Pancreas (tissue), 10 donors: ENCODE measurements at regions not wholly inside any gene's neighbourhood (a gene's known extent, or its start where the extent isn't known, plus 50 kb on each side); places are given as distances from the start of the nearest gene placed in this dataset.
A peak's percentile ranks its signal among the peaks of the same experiment; 100 is the strongest.

ENCODE experiments used
- ATAC-seq, 4 donors: fragments of 200-7000 bp; cut with Tn5 transposase; one replicate each; pipeline versions ENCODE4 v1.8.0 to v1.9.1; 2020; ENCODE audit warnings: mild to moderate bottlenecking in 4 of 4, moderate library complexity in 4 of 4
- DNase-seq, 6 donors: peaks; one replicate each; pipeline ENCODE4 v3.0.0-alpha.2; 2020
- FAIRE-seq: peaks from 2 replicates; lab custom pipeline; 2012; peaks lifted over from hg19 to GRCh38; lab: Jason Lieb, UNC
- H3K27ac ChIP-seq, 4 donors: fragments of 200-600 bp; sonication (generic); 1 replicate in 3 of 4; 2 replicates in 1 of 4; pipeline versions ENCODE4 v1.5.0 to v1.8.0; 2020
- H3K27me3 ChIP-seq, 4 donors: fragments of 200-600 bp; one replicate each; pipeline ENCODE4 v1.8.0; 2021
- H3K36me3 ChIP-seq, 3 donors: fragments of 200-600 bp; sonication (generic) in 1 of 3; one replicate each; pipeline versions ENCODE4 v1.5.0 to v1.8.0; 2020 to 2021
- H3K4me1 ChIP-seq, 3 donors: fragments of 200-600 bp; one replicate each; pipeline ENCODE4 v1.8.0; 2021
- H3K4me3 ChIP-seq, 4 donors: fragments of 200-600 bp; sonication (generic) in 2 of 4; one replicate each; pipeline versions ENCODE4 v1.5.0 to v1.8.0; 2020 to 2021
- H3K9me3 ChIP-seq, 4 donors: fragments of 200-600 bp; one replicate each; pipeline ENCODE4 v1.8.0; 2021
- CTCF ChIP-seq, 4 donors: fragments of 200-600 bp; sonication (generic) in 3 of 4; IDR thresholded peaks; one replicate each; pipeline versions ENCODE4 v1.5.0 to v1.8.0; 2021; ENCODE audit warnings: antibody characterized with exemption in 4 of 4
- WGBS, 2 donors: extraction: QIAGEN DNeasy Blood & Tissue Kit; methylation state at CpG; one replicate each; pipeline ENCODE4 v1.1.7; 2013; 5-methylcytosine and 5-hydroxymethylcytosine counted together
- intact Hi-C, 3 donors: fragments of 100-400 bp; cut with DNase I; formaldehyde crosslinking; loops; one replicate each; pipeline versions ENCODE4 v1.11.1 to v1.14.2; 2022
- donor health status: healthy with polysubstance abuse.
- donor health status: DM: no; HTN: no; CAD: no; lungs with moderate emphysema.
- donor health status: DM: no; HTN: no; CAD: no.
- donor health status: control.
- donor health status: control.
- donor health status: Bipolar disorder and iron deficiency.
- donor health status: DM: yes; HTN: yes; CAD: no.
- donor health status: DM: no; HTN: no; CAD: no.
- donor health status: DM: no; HTN: no; CAD: no.
- donor health status: DM: yes; HTN: yes; CAD: no.

GRCh38 chr10:55104738-55105137, 303.7 kb upstream of the PCDH15 start:
- ATAC-seq: no peak
- no peaks in the 10 kb centered on the region for H3K9me3 ChIP-seq

GRCh38 chr10:55098452-55098851, 297.4 kb upstream of the PCDH15 start:
- Histone ChIP-seq H3K4me1 (no peaks in the 10 kb centered on the region), H3K4me3 (no peak overlapping the region), H3K27ac (no peak overlapping the region), H3K36me3 (no peaks in the 10 kb centered on the region), H3K27me3 (no peaks in the 10 kb centered on the region), H3K9me3 (no peaks in the 10 kb centered on the region)
- FAIRE-seq (no peak), ATAC-seq (no peak), DNase-seq (no peak)
- WGBS, 2 donors: 72 to 78% methylated on average over 9 of the region's 9 CpGs
- intact Hi-C loops: no loop called here
- TF ChIP-seq CTCF (IDR thresholded peaks at IDR 0.05): no peak

More at GRCh38 chr10:55104738-55105137, 303.7 kb upstream of the PCDH15 start:
- no peak for TF ChIP-seq CTCF (IDR thresholded peaks at IDR 0.05)
- Histone ChIP-seq H3K4me3 (no peak overlapping the region), H3K4me1 (no peaks in the 10 kb centered on the region), H3K27ac (no peak overlapping the region), H3K36me3 (no peaks in the 10 kb centered on the region), H3K27me3 (no peaks in the 10 kb centered on the region)
- intact Hi-C loops: no loop called here
- FAIRE-seq: no peak
- WGBS, 2 donors: 78 to 86% methylated on average over 2 of the region's 2 CpGs
- DNase-seq: no peak

GRCh38 chr10:55091691-55092328, 290.8 kb upstream of the PCDH15 start:
- ATAC-seq: no peak
- Histone ChIP-seq H3K4me1 (no peaks in the 10 kb centered on the region), H3K9me3 (no peaks in the 10 kb centered on the region), H3K27me3 (no peaks in the 10 kb centered on the region), H3K27ac (no peak overlapping the region), H3K36me3 (no peaks in the 10 kb centered on the region), H3K4me3 (no peak overlapping the region)
- TF ChIP-seq CTCF (IDR thresholded peaks at IDR 0.05): peak; percentile 35 to 68 (median 62)
- WGBS, 2 donors: 0% methylated on average over 1 of the region's 1 CpG
- DNase-seq: no peak
- FAIRE-seq: no peak
- intact Hi-C loops: no loop called here

- intact Hi-C loops: no loop called here
- no peak for ATAC-seq
- no peaks in the 10 kb centered on the region for H3K9me3 ChIP-seq
- H3K27ac ChIP-seq: no peak overlapping the region
- no peaks in the 10 kb centered on the region for H3K27me3 ChIP-seq
- FAIRE-seq: no peak
- TF ChIP-seq CTCF (IDR thresholded peaks at IDR 0.05): no peak
- H3K36me3 ChIP-seq: no peaks in the 10 kb centered on the region
- no peak for DNase-seq
- H3K4me3 ChIP-seq: no peak overlapping the region
- H3K4me1 ChIP-seq: no peaks in the 10 kb centered on the region
- 46 to 61% methylated on average over 1 of the region's 1 CpG for WGBS, 2 donors
Measured at GRCh38 chr10:55078121-55078520, 277.1 kb upstream of the PCDH15 start.

GRCh38 chr10:55065185-55065584, 264.2 kb upstream of the PCDH15 start:
- FAIRE-seq: no peak
- TF ChIP-seq CTCF (IDR thresholded peaks at IDR 0.05): no peak
- Histone ChIP-seq H3K9me3 (no peaks in the 10 kb centered on the region), H3K4me3 (no peak overlapping the region), H3K36me3 (no peaks in the 10 kb centered on the region), H3K27me3 (no peaks in the 10 kb centered on the region), H3K27ac (no peak overlapping the region), H3K4me1 (no peaks in the 10 kb centered on the region)
- ATAC-seq: no peak
- intact Hi-C loops: no loop called here
- 44 to 69% methylated on average over 1 of the region's 1 CpG for WGBS, 2 donors
- no peak for DNase-seq
